K562 (cell line): ENCODE measurements at regions not wholly inside any gene's neighbourhood (a gene's known extent, or its start where the extent isn't known, plus 50 kb on each side); places are given as distances from the start of the nearest gene placed in this dataset.

Experiments used
- CHD4 ChIP-seq: fragments of 200-600 bp; sonication (generic); IDR thresholded peaks from 3 replicates; pipeline ENCODE4 v1.6.1; 2012; ENCODE audit warnings: low read depth, mild to moderate bottlenecking, mixed read lengths, low read length, inconsistent platforms; ENCODE audit not compliant: insufficient read depth, insufficient replicate concordance, poor library complexity, severe bottlenecking
- CTCF ChIP-seq, 3 experiments: IDR thresholded peaks in 2 of 3; conservative IDR thresholded peaks in 1 of 3; 2 replicates each; pipeline ENCODE4 v1.5.1; 2011 to 2012; ENCODE audit warnings: low read length in 3 of 3, mild to moderate bottlenecking in 3 of 3, control low read depth in 2 of 3, improper control_type of control experiment in 1 of 3, inconsistent platforms in 1 of 3, low read depth in 1 of 3, mixed read lengths in 1 of 3, moderate library complexity in 1 of 3; ENCODE audit not compliant: insufficient read depth in 2 of 3
- ZBTB40 ChIP-seq, 2 experiments: fragments of 450-650 bp in 1 of 2; sonication (generic) in 1 of 2; formaldehyde crosslinking in 1 of 2; IDR thresholded peaks; 2 replicates each; pipeline versions ENCODE4 v1.7.1 to v1.9.0; 2016 to 2022; ENCODE audit warnings: inconsistent platforms in 1 of 2, mild to moderate bottlenecking in 1 of 2, missing genetic modification reagents in 1 of 2

- TF ChIP-seq CHD4, result no peak
- TF ChIP-seq CTCF (IDR thresholded peaks at IDR 0.05 in 2 of 3, conservative IDR thresholded peaks at IDR 0.05 in 1 of 3; ENCODE audit: insufficient read depth in 2 of 3, low read depth in 1 of 3, low read length in 3 of 3), result no peak
- no peak for TF ChIP-seq ZBTB40 (IDR thresholded peaks at IDR 0.05)
- TF ChIP-seq ZBTB40 (CRISPR knock-in tag; IDR thresholded peaks at IDR 0.05), result no peak
These were observed 239.7 kb downstream of the HLX start for GRCh38 chr1:221118938-221119320.
